Testis (tissue), 2 donors: ENCODE measurements at regions not wholly inside any gene's neighbourhood (a gene's known extent, or its start where the extent isn't known, plus 50 kb on each side); places are given as distances from the start of the nearest gene placed in this dataset.

ENCODE experiments used
- POLR2A ChIP-seq: fragments of 450-650 bp; IDR thresholded peaks from one replicate; pipeline ENCODE4 v1.6.1; 2017; ENCODE audit warnings: antibody characterized with exemption, mild to moderate bottlenecking, moderate library complexity
- TF ChIP-seq, protein P1 (sequence below), 3 experiments: fragments of 450-650 bp in 2 of 3; fragments of 200-600 bp in 1 of 3; sonication (generic) in 1 of 3; IDR thresholded peaks; one replicate each; pipeline ENCODE4 v1.5.1; 2016 to 2019; ENCODE audit warnings: antibody characterized with exemption in 3 of 3, mild to moderate bottlenecking in 2 of 3, moderate library complexity in 1 of 3

DNA sequence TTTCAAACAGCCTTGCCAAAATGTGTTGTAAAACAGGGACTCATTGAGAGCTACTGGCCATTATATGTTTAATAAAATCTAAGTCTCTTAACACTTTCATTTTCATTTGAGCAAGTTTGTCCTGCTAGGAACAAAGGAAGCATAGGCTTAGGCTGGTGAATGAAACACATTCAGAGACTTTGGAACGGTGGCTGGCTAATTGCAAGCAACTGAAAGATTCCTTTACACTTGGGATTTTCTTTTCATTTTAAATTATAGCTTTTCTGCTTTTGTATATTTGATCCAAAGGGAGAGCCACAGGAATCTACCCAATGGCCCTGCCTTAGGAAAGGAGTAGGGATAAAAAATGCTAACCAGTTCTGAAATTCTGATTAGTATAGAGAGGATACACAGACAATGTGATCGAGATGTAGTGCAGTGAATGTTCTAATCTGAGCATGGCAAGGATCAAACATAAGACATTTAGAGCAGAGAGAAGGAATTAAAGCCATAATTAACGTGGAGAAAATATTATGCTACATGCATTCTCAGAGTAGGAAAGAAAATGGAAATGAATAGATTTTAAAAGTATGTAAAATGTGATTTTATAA lies 911.4 kb upstream of the SLC39A10 start:
- TF ChIP-seq, protein P1, sequence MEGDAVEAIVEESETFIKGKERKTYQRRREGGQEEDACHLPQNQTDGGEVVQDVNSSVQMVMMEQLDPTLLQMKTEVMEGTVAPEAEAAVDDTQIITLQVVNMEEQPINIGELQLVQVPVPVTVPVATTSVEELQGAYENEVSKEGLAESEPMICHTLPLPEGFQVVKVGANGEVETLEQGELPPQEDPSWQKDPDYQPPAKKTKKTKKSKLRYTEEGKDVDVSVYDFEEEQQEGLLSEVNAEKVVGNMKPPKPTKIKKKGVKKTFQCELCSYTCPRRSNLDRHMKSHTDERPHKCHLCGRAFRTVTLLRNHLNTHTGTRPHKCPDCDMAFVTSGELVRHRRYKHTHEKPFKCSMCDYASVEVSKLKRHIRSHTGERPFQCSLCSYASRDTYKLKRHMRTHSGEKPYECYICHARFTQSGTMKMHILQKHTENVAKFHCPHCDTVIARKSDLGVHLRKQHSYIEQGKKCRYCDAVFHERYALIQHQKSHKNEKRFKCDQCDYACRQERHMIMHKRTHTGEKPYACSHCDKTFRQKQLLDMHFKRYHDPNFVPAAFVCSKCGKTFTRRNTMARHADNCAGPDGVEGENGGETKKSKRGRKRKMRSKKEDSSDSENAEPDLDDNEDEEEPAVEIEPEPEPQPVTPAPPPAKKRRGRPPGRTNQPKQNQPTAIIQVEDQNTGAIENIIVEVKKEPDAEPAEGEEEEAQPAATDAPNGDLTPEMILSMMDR (IDR thresholded peaks at IDR 0.05) = no peak
- no peak for TF ChIP-seq POLR2A
